GM21723 (cell line): ENCODE measurements at regions not wholly inside any gene's neighbourhood (a gene's known extent, or its start where the extent isn't known, plus 50 kb on each side); places are given as distances from the start of the nearest gene placed in this dataset.
"Not testable (repeated sequence)": the region's sequence is repeated elsewhere in the genome, so short reads cannot be mapped to it uniquely, and the experiment has no call there.

Experiments used
- ATAC-seq: cut with Tn5 transposase; IDR thresholded peaks from one replicate; pipeline ENCODE4 v1.9.1; 2021; ENCODE audit warnings: mild to moderate bottlenecking, moderate library complexity; ENCODE audit not compliant: unreplicated experiment

DNA sequence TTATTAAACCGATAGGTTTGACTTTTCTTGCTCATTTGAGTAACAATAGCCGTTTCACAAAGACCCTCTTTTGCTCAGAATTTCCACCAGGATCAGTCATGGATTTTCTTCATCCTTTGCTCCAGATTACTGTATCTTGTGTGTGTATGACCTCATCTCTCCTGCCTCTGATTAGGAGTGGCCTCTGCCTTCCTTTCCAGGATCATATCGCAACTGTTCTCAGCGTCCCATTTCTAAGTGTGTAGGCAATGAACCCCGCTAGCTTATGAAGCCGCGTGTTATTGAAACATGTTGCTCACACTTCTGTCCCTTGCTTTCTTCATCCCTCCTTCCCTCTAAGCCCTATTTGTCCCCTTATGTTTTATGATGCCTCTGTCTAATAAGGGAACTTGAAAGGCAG lies 169.8 kb upstream of the RPS23 start:
- ATAC-seq: no peak

DNA sequence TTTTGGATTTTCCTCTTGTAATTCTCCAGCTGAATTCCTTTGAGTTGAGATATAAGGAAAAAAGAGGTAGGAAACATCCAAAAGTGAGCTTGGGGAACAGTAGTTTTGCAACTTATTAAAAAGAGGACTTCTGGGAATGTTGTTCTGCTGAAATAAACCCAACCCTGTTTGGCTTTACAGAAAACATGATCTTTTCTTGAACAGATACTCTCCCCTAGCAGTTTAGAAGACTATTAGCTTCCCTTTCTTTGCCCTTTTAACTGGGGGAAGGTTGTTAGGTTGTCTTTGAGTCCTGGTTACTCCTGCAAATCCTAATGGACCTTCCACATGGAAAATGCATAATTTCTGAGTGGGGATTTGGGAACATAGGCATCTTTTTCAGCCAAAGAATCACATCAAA lies 168.7 kb upstream of the RPS23 start:
- no peak for ATAC-seq

DNA sequence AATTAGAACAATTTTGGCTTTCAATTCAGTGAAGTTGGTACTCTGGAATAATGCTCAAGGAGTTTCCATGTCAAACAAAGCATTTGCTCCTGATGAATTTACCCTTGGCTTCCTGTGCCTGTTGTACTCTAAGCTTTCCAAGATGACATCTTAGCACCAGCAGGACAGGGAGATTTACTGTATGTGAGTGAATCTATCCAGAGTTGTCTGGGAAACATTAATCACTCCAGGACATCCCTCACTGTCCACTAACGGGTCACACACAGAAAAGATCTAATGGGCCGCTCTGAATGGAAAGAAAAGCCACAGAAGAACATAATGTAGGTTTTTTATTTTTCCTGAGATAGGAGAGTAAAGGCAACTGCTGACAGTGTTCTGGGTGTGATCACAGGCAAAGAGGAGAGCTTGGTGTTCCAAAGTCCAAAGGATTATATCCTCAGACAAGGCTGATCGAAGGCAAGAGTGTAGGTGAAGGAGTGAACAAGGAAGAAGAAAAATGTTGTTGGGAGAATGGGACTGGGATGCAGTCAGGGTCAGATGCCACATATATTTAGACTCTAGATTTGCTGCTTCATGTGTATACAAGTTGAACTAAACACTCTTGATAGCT lies 167.7 kb upstream of the RPS23 start:
- ATAC-seq: no peak

DNA sequence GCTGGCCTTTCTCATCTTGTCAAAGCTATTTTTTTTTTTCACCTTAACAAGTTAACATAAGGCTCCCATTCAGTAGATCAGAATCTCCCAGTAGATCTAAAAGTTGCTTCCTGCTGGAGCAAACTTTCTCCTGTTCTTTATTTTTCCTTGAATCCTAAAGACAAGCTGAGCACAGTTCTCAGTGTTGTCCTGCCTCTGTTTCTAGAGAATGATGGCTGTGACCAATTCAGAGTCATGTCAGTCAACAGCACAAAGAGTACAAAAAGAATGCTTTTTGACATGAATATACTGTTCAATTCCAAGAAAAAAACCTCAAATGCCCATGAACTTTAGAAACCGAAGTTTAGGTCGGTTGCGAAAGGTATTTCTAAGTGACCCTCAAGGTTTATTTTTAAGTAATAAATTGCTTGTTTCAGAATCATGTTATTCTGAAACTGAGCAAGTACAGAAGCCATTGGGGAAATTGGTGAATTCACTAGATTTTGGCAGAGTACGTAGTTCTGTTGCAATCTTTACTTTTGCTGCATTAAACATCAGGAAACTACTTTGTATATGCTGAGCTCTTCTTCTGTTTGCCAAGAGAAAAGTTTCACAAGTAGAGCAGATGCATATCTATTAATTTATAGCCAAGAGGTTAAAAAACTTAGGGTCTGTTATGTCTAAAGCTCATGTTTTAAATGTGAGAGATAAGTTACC lies 161.7 kb upstream of the RPS23 start:
- no peak for ATAC-seq

DNA sequence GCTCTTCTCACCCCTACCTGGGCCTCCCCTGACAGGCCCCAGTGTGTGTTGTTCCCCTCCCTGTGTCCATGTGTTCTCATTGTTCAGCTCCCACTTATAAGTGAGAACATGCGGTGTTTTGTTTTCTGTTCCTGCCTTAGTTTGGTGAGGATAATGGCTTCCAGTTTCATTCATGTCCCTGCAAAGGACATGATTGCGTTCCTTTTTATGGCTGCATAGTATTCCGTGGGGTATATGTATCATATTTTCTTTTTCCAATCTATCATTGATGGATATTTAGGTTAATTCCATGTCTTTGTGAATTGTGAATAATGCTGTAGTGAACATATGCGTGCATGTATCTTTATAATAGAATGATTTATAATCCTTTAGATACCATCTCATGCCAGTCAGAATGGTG lies 159.4 kb upstream of the RPS23 start:
- not testable (repeated sequence) for ATAC-seq

DNA sequence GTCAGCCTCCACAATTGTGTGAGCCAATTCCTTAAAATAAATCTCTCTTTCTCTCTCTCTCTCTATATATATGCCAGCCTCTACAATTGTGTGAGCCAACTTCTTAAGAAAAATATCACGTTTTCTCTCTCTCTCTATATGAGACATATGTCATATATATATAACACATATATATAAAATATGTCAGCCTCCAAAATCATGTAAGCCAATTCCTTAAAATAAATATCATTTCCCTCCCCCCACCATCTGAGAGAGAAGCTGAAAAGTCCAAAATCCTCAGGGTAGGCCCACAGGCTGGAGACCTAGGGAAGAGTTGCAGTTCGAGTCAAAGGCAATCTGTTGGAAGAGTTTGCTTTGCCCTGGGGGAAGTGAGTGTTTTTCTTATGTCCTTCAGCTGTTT lies 158.1 kb upstream of the RPS23 start:
- ATAC-seq: no peak

DNA sequence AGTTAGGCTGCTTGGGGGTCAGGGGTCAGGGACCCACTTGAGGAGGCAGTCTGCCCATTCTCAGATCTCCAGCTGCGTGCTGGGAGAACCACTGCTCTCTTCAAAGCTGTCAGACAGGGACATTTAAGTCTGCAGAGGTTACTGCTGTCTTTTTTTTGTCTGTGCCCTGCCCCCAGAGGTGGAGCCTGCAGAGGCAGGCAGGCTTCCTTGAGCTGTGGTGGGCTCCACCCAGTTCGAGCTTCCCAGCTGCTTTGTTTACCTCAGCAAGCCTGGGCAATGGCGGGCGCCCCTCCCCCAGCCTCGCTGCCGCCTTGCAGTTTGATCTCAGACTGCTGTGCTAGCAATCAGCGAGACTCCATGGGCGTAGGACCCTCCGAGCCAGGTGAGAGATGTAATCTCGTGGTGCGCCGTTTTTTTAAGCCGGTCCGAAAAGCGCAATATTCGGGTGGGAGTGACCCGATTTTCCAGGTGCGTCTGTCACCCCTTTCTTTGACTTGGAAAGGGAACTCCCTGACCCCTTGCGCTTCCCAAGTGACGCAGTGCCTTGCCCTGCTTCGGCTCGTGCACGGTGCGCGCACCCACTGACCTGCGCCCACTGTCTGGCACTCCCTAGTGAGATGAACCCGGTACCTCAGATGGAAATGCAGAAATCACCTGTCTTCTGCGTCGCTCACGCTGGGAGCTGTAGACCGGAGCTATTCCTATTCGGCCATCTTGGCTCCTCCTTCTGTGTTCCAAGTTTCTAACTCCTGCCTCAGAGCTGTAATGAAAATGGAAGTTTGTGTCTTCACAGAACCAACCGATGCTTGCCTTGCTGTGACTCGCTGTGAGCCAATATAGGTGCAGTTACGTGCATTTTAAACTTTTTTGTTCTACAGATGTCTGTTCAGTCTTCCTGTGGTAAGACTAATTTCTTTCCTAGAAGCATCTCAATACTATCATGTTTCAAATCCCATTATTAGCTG lies 156.8 kb upstream of the RPS23 start:
- ATAC-seq: not testable (repeated sequence)

DNA sequence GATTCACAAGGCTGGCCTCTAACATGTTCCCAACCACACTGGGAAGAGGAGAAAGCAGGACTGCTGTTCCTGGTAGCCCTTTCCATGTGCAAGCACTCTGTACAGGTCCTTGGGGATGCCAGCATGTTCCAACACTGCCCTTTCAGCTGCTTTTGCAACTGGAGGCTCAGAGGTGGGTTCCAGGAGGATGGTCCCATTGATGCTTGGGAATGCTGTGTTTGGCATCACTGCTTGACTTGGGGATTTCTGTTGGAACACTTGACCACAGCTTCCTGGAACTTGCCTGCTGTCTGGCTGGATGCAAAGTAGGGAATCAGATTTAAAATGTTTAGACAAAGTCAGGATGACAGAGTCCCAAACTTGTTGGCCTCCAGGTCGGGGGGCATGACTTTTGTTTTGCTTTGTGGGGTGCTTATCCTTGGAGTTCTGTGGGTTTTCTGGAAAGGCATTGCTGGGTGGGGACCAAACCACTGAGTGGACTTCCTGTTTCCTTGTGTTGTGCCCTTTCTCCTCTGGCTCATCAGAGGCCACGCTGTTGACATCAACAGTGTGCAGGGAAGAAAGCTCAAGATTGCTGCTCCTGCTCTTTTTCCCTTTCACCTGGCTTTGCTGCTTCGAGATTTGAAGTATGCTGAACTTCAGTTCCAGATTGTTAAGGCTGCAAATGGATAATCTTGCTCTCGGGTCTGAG lies 148.5 kb upstream of the RPS23 start:
- no peak for ATAC-seq

DNA sequence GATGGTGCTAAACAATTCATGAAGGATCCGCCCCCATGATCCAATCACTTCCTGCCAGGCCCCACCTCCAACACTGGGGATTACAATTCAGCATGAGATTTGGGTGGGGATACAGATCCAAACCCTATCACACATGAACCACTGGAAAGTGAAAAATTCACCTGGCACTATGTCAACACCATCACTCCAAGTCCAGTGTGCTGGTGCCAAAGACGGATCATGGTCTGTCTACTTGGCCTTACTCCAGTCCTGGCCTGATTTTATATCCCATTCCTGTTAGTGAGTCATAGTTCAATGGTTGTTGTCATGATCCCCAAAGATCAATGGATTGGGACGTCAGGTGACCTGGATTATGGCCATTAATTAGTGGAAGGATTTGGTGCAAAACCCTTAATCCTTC lies 147.4 kb upstream of the RPS23 start:
- no peak for ATAC-seq

DNA sequence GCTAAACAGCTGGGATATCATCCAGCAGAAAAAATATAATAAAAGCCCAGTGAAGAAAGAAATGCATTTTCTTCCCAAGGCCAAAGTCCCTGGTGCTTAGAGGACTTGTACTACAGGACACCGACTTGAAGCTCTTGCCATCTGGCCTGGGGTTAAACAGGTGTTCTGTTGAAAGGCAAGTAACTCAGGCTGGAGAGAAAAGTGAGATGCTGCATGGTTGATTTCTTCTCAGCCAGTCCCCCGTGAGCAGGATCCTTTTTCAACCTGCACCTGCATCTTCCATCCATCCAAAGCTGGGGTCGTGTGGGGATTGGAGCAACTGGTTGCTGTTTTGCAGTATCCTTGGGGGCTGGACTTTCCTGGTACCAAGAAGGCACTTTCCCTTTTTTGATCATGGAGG lies 146.1 kb upstream of the RPS23 start:
- no peak for ATAC-seq

DNA sequence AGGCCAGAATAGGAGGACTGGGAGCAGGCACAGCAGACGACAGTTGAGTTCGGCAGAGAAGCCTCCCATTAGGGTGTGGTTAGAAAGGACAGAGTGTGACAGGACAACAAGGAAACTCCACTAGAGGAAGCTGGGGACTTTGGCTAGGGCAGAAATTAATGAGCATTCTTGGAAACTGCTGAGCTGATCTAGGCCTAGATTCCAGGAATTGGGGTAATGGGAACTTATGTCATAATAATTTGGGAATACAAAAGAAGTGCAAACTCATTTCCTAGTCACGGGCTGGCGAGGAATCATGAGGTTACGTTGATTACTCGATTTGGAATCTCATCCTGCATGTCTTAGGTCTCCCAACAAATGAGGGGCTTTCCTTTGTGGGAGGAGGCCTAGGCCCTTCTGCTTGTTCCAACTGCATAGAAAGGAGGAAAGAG lies 144.6 kb upstream of the RPS23 start:
- no peak for ATAC-seq

DNA sequence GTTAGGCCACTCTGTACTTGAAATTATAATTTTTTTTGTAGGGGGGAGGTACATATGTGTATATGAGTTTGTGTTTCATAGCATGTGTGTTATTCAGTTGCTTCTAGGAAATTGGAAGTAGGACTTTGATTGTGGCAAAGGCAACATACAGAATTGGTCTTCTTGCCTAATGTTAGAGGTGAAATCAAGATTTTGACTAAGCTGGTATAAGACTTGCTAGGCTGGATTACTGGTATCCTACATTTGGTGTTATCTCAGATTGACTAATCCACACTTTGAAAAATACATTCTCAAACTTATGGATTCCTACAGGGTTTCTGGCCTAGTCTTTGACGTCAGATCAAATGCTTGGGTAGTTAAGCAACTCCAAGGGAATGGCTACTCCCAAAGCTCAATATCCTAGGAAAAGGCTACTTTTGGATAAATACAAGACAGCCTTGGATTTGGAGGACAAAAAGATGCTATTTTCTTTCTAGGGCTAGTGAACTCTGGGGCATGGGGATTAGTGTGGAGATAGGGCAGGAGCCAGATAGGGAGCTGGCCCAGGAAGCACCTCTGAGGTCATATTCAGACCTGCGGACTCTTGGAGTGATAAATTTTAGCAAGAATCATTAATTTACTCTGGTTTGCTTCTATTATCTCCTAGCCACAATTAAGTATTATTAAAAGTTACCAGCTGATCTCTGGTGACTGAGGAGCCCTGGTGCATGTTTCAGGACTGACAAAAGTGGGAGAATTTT lies 144.0 kb upstream of the RPS23 start:
- no peak for ATAC-seq

DNA sequence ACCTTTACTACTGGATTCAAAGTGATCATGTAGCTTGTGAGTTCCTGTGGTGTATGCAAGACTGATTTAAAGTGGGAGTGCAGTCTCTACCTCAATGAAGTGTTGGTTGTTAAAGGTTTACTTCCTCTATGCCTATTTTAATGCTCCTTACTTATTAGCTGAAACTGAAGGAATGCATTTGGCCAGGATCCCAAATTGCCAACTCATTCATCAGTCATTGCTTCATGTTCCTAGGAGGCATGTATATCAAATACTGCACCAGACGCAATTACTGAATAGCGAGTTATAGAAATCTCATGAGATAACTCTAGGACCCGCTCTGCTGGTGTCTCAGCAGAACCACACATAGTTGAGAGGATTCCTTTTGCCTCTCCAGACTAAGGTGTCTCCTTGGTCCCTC lies 143.0 kb upstream of the RPS23 start:
- no peak for ATAC-seq

DNA sequence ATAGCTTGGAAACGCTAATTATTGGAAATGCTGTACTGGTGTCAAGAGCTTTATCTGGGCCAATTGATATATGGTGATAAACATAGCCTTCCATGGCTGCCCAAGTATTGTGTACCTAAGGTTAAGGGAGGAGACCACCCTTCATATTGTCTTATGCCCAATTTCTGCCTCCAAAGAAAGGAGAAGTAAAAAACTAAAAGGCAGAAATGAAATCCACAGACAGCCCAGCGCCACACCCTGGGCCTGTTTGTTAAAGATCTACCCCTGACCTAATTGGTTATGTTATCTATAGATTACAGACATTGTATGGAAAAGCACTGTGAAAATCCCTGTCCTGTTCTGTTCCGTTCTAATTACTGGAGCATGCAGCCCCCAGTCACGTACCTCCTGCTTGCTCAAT lies 142.4 kb upstream of the RPS23 start:
- ATAC-seq: not testable (repeated sequence)

DNA sequence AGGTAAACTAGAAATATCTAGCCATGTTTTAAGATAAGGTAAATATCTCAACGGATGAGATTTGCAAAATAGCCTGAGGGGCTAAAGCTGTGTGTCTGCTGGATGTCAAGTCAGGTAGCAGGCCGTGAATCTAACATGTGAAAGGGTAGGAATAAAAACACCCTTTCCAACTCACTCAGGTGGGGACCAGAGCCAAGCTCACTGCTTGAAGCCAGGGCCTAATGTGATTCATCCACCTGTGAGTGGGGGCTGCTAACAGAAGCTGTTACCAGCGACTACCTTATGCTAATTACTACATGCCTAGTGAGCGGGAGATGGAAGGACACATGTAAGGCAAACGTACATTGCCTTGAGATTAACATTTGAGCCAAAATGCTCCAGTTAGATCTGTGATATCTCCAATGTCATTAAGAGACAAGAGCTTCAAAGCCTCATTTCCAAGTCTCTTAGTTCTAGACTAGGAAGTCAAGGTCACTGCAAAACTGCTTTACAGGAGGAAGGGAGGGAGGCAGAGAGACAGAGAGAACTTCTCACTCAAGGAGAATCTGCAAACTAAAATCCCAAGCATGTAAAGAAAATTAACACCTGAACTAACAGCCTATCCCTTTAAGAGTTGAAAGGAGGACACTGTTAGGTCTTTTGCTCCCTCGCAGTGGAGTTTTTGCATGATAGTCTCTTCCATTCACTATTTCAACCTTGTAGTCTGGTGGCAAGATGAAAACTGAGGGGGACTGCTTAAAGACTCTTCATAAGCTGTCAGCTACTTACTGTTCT lies 141.6 kb upstream of the RPS23 start:
- ATAC-seq: no peak

DNA sequence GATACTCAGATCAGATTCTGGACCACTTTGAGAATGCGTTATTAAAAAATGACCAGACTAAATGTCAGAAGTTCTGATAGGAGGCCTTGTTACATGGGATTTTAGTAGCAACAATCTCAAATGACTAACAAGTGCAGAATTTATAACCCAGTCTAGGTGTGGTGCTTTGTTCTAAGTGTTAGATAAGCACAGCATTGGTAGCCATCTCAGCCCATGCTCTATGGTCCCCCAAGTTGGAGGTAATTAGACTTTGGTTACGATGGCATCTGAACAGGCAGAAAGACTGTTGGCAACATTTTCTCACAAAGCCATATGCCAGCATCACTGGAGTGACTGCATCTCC lies 140.4 kb upstream of the RPS23 start:
- ATAC-seq: no peak

DNA sequence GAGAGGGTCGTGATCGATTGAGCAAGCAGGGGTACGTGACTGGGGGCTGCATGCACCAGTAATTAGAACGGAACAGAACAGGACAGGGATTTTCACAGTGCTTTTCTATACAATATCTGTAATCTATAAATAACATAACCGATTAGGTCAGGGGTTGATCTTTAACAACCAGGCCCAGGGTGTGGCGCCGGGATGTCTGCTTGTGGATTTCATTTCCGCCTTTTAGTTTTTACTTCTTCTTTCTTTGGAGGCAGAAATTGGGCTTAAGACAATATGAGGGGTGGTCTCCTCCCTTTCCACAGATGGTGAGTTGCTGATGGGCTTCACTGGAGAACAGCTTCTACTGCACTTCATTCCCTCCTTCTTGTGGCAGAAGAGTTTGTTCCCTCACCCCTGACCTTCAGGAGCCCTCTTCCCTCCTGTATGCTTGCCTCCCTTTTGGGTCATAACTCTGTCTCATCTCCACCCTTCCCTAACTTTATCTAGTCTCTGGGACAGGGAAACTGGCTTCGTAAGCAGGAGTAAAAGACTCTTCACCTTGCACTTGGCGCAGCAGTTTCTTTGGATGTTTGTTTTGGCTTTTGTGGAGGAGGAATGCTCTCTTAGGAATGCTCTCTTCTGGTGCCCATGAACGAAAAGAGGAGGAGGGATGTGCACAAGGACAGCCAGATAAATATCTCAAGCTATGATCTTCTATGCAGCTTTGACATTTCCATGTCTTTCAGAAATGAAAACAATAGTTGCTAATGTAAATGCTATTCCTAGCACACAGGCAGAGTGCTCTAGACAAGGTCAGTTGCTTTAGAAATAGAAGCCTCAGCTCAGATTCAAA lies 139.8 kb upstream of the RPS23 start:
- ATAC-seq: no peak

DNA sequence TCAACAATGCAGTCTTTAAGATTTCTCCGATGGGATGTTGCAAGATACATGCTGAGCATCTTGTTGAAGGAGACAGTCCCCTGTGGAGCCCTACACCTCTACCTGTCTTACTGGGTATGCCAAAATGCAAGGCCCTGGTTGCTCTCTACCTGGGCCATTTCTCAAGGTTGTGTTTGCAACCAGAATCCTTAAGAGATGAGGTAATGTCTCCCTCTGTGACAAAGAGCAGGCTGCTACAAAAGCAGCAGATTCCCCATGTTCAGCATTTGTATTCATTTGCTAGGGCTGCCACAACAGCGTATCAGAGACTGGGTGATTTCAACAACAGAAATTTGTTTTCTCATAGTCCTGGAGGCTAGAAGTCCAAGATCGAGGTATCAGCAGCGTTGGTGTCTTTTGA lies 138.4 kb upstream of the RPS23 start:
- no peak for ATAC-seq

DNA sequence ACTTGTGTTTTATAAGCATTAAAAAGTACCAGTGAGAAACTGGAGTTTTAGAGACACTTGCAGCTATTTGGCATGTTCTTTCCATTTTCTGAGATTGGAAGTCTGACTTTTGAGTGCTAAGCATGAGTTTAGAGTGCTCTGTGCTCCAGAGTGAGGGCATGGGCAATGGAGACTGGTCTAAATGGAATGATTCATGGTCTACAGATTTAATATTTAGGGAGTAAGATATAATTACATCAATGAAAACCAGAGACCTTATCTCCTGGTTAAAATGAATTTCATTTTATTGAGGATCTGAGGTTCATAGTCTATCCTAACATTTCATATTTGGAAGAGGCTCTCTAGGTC lies 135.9 kb upstream of the RPS23 start:
- no peak for ATAC-seq
